Prostate gland (tissue), 2 donors: ENCODE measurements at regions not wholly inside any gene's neighbourhood (a gene's known extent, or its start where the extent isn't known, plus 50 kb on each side); places are given as distances from the start of the nearest gene placed in this dataset.
"Not testable (repeated sequence)": the region's sequence is repeated elsewhere in the genome, so short reads cannot be mapped to it uniquely, and the experiment has no call there.

Source experiments
- DNase-seq: peaks from one replicate; pipeline ENCODE4 v3.0.0-alpha.2; 2019; ENCODE audit warnings: low spot score
- H3K27ac ChIP-seq, 2 donors: fragments of 200-600 bp; sonication (generic); 2 replicates each; pipeline ENCODE4 v1.5.1; 2017 to 2019
- H3K27me3 ChIP-seq: fragments of 200-600 bp; sonication (generic); replicated peaks from 2 replicates; pipeline ENCODE4 v1.5.1; 2019; ENCODE audit not compliant: insufficient read depth
- H3K36me3 ChIP-seq, 2 donors: fragments of 200-600 bp; sonication (generic); 1 replicate in 1 of 2; 2 replicates in 1 of 2; pipeline versions ENCODE4 v1.5.1 to v1.8.1; 2017 to 2019
- H3K4me1 ChIP-seq: fragments of 200-600 bp; sonication (generic); replicated peaks from 2 replicates; pipeline ENCODE4 v1.5.1; 2019
- H3K4me3 ChIP-seq, 2 donors: fragments of 200-600 bp; sonication (generic); 2 replicates each; pipeline ENCODE4 v1.5.1; 2017 to 2019
- H3K9me3 ChIP-seq: fragments of 200-600 bp; sonication (generic); 2 replicates; pipeline ENCODE4 v1.5.1; 2017
- POLR2A ChIP-seq: fragments of 450-650 bp; IDR thresholded peaks from one replicate; pipeline ENCODE4 v1.6.1; 2016; ENCODE audit warnings: antibody characterized with exemption, mild to moderate bottlenecking
- POLR2AphosphoS5 ChIP-seq: sonication (generic); formaldehyde crosslinking; IDR thresholded peaks from one replicate; pipeline ENCODE4 v1.6.1; 2017; ENCODE audit warnings: antibody characterized with exemption
- WGBS: methylation state at CpG from one replicate; pipeline ENCODE4 v1.1.5; 2018; 5-methylcytosine and 5-hydroxymethylcytosine counted together
- intact Hi-C: fragments of 100-400 bp; cut with DNase I; formaldehyde crosslinking; loops from one replicate; pipeline ENCODE4 v1.14.2; 2022
- TF ChIP-seq, protein P1 (sequence below), 4 experiments: fragments of 200-600 bp in 2 of 4; fragments of 450-650 bp in 2 of 4; sonication (generic) in 2 of 4; IDR thresholded peaks; 1 replicate in 3 of 4; 2 replicates in 1 of 4; pipeline ENCODE4 v1.5.1; 2016 to 2019; ENCODE audit warnings: antibody characterized with exemption in 4 of 4, mild to moderate bottlenecking in 2 of 4, moderate library complexity in 2 of 4

DNA sequence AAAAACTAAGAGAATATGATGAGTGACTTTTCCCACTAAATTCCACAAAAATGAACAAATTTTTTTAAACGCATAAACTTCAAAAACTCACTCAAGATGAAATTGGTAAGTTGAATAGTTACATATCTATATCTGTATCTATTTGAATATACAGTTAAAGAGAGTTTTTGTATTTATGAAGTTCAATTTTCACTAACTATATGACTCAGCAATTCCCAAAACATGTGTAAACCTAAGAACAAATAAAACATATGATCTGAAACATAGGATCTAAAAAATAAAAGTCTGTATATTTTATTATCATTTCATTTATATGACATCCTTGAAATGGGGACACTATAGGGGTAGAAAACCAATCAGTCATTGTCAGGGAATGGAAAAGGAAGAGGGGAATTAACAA is 105.7 kb upstream of the SNX7 start:
- no peak overlapping the region for H3K4me3 ChIP-seq
- H3K9me3 ChIP-seq = no peaks in the 10 kb centered on the region
- intact Hi-C loops = no loop called here
- H3K27me3 ChIP-seq = no peaks in the 10 kb centered on the region
- H3K36me3 ChIP-seq = no peaks in the 10 kb centered on the region
- no peak for DNase-seq
- no peak overlapping the region for H3K27ac ChIP-seq
- no peak for TF ChIP-seq POLR2AphosphoS5
- TF ChIP-seq, protein P1, sequence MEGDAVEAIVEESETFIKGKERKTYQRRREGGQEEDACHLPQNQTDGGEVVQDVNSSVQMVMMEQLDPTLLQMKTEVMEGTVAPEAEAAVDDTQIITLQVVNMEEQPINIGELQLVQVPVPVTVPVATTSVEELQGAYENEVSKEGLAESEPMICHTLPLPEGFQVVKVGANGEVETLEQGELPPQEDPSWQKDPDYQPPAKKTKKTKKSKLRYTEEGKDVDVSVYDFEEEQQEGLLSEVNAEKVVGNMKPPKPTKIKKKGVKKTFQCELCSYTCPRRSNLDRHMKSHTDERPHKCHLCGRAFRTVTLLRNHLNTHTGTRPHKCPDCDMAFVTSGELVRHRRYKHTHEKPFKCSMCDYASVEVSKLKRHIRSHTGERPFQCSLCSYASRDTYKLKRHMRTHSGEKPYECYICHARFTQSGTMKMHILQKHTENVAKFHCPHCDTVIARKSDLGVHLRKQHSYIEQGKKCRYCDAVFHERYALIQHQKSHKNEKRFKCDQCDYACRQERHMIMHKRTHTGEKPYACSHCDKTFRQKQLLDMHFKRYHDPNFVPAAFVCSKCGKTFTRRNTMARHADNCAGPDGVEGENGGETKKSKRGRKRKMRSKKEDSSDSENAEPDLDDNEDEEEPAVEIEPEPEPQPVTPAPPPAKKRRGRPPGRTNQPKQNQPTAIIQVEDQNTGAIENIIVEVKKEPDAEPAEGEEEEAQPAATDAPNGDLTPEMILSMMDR (IDR thresholded peaks at IDR 0.05) = no peak
- TF ChIP-seq POLR2A = no peak
- no peaks in the 10 kb centered on the region for H3K4me1 ChIP-seq
- WGBS = 89% methylated on average over 1 of the region's 1 CpG

DNA sequence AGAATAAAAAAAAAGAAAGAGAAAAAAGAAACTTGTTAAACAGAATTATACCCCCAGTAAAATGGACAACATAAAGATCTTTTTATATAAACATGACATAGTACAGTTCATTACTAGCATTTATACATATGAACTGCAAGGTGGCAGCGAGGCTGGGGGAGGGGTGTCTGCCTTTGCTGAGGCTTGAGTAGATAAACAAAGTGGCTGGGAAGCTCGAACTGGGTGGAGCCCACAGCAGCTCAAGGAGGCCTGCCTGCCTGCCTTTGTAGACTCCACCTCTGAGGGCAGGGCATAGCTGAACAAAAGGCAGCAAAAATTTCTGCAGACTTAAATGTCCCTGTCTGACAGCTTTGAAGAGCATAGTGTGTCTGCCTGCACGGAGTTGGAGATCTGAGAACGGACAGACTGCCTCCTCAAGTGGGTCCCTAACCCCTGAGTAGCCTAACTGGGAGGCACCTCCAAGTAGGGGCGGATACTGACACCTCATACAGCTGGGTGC is 108.9 kb upstream of the SNX7 start:
- intact Hi-C loops, H3K36me3 ChIP-seq, H3K27ac ChIP-seq, H3K27me3 ChIP-seq, H3K4me3 ChIP-seq, H3K9me3 ChIP-seq, DNase-seq, H3K4me1 ChIP-seq: not testable (repeated sequence)
- 30% methylated on average over 5 of the region's 5 CpGs for WGBS

DNA sequence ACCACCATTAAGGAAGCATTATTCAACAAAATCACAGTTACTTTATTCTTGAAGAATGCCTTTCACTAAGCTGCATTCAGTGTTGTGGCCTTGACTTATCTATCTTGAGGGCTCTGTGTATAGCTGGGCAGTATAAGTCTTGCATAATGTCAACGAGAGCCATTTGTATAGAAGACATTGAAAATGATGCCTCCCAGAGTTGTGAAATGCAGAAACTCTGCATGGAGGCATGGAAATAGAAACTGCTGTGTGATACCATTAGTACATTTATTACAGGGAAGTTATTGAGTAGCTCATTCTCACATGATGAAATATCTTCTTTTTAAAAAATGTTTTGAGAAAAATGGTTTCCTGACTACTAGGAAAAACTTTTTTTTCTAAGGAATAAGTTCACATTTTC is 111.4 kb upstream of the SNX7 start:
- no peak overlapping the region for H3K27ac ChIP-seq
- TF ChIP-seq POLR2A = no peak
- TF ChIP-seq, protein P1 (IDR thresholded peaks at IDR 0.05) = no peak
- TF ChIP-seq POLR2AphosphoS5 = no peak
- intact Hi-C loops = no loop called here
- no peak for DNase-seq
- WGBS = 86% methylated on average over 1 of the region's 1 CpG
- no peaks in the 10 kb centered on the region for H3K9me3 ChIP-seq
- H3K27me3 ChIP-seq = no peaks in the 10 kb centered on the region
- no peak overlapping the region for H3K4me3 ChIP-seq
- H3K36me3 ChIP-seq = no peaks in the 10 kb centered on the region
- no peaks in the 10 kb centered on the region for H3K4me1 ChIP-seq

DNA sequence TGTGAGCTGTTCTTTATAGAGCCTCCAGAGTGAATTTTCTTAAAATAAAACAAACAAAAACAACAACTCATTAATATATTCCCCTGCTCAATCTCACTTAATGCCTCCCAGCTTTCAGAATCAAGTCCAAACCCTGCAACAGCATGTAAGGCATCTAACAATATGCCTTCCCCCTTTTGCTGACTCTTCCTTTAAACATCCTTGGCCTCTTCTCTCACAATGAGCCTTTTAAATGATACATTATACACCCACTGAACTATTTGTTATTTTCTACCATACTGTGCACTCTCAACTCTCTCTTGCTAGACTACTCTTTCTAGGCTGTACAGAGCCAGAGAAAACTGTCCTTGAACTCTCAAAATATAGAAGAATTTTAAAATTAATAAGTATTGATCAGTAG is 115.2 kb upstream of the SNX7 start:
- intact Hi-C loops = no loop called here
- no peaks in the 10 kb centered on the region for H3K36me3 ChIP-seq
- H3K4me1 ChIP-seq = no peaks in the 10 kb centered on the region
- no peak overlapping the region for H3K27ac ChIP-seq
- TF ChIP-seq POLR2A (no peak), POLR2AphosphoS5 (no peak)
- TF ChIP-seq, protein P1 (IDR thresholded peaks at IDR 0.05) = no peak
- no peak overlapping the region for H3K4me3 ChIP-seq
- H3K9me3 ChIP-seq = no peaks in the 10 kb centered on the region
- no peaks in the 10 kb centered on the region for H3K27me3 ChIP-seq
- no peak for DNase-seq

DNA sequence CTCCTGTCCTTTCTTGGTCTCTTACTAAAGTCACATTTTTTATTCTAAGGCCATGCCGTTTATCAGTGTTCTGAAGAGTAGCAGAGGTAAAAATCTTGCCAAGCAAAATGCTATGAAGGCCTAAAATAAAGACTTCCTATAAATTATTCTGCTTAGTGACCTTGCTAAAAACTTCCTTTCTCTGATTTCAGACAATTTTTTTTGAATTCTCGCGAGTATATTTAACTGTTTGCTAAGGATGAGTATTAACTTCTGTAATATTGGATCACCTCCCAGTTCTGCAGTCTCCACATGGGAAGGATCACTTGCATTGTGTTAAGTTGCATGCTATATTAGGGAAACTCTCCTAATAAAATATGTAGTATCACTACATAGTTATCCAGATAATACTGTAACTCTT is 123.4 kb upstream of the SNX7 start:
- H3K27me3 ChIP-seq = no peaks in the 10 kb centered on the region
- intact Hi-C loops = no loop called here
- H3K4me3 ChIP-seq = no peak overlapping the region
- WGBS = 61% methylated on average over 3 of the region's 3 CpGs
- H3K9me3 ChIP-seq = no peaks in the 10 kb centered on the region
- H3K36me3 ChIP-seq = no peaks in the 10 kb centered on the region
- no peak for DNase-seq
- no peaks in the 10 kb centered on the region for H3K4me1 ChIP-seq
- no peak overlapping the region for H3K27ac ChIP-seq
- TF ChIP-seq POLR2AphosphoS5 (no peak), POLR2A (no peak)
- TF ChIP-seq, protein P1 (IDR thresholded peaks at IDR 0.05) = no peak
